ENCODE measurements at regions not wholly inside any gene's neighbourhood (a gene's known extent, or its start where the extent isn't known, plus 50 kb on each side); places are given as distances from the start of the nearest gene placed in this dataset.

DNA sequence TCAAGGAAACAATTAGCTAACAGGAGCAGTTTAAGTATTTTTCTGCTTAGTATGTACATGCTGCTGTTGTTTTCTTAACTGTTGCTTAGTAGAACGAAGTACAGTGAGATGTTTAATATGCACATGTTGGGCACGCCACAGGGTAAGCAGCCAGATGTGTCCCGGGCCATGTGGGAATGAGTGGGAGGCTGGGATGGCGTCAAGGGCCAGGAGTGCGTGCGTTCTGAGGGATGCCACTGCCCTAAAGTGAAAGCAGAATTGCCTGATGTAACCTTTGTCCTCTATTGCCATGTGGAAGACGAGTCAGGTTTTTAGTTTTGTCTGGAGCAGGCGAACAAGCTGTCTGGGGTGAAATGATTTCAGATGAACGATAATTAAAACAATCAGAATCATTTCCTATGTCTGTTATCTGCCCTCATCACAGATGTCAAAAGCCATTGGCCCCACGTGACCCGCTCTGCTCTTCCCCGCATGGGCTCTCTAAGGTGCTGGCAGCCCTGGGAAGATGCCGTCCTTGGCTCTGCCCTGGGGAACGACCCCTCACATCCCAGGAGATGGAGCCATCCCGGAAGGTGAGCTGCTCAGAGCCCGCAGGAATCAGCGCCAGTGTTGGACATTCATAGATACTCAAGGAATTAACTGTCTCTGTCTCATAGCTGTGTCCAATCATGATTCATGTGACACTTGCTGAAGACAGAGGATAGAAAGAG lies 356.6 kb upstream of the IRX4 start:
- TF ChIP-seq, protein P1, sequence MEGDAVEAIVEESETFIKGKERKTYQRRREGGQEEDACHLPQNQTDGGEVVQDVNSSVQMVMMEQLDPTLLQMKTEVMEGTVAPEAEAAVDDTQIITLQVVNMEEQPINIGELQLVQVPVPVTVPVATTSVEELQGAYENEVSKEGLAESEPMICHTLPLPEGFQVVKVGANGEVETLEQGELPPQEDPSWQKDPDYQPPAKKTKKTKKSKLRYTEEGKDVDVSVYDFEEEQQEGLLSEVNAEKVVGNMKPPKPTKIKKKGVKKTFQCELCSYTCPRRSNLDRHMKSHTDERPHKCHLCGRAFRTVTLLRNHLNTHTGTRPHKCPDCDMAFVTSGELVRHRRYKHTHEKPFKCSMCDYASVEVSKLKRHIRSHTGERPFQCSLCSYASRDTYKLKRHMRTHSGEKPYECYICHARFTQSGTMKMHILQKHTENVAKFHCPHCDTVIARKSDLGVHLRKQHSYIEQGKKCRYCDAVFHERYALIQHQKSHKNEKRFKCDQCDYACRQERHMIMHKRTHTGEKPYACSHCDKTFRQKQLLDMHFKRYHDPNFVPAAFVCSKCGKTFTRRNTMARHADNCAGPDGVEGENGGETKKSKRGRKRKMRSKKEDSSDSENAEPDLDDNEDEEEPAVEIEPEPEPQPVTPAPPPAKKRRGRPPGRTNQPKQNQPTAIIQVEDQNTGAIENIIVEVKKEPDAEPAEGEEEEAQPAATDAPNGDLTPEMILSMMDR (IDR thresholded peaks at IDR 0.05; ENCODE audit: low read depth, low read length, missing control alignments): no peak
- no peaks in the 10 kb centered on the region for H3K36me3 ChIP-seq (replicated peaks)
- no peak overlapping the region for H3K4me3 ChIP-seq (ENCODE audit: low read depth, low read length)
- in situ Hi-C loops (cut with HindIII; ENCODE audit: low pct_ligation_motif_present, low sequenced_read_pairs): no loop called here
- no peak for DNase-seq
- H3K27me3 ChIP-seq (replicated peaks): no peaks in the 10 kb centered on the region
- no peak overlapping the region for H3K27ac ChIP-seq

DNA sequence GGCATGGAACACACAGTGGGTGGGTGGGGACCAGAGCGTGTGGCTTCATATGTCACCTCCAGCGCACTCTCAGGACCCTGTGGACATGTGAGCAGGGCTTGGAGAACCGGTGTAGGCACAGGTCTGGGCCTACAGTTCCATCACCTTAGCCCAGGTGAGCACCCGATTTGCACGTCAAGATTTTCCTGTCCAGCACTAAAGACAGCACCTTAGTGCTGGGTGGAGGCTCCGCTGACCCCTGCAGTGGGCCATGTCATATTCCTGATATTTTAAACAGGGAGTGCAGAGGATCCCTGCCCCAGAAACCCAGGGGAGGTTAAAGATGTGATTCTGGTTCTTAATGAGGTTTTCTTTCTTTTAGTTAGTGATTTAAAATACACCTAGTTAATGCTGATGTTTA lies 356.0 kb upstream of the IRX4 start:
- TF ChIP-seq, protein P1 (IDR thresholded peaks at IDR 0.05; ENCODE audit: low read depth, low read length, missing control alignments): no peak
- in situ Hi-C loops (cut with HindIII; ENCODE audit: low pct_ligation_motif_present, low sequenced_read_pairs): no loop called here
- Histone ChIP-seq H3K27me3 (replicated peaks) (no peaks in the 10 kb centered on the region), H3K27ac (no peak overlapping the region), H3K4me3 (ENCODE audit: low read depth, low read length) (no peak overlapping the region), H3K36me3 (replicated peaks) (no peaks in the 10 kb centered on the region)
- DNase-seq: no peak

DNA sequence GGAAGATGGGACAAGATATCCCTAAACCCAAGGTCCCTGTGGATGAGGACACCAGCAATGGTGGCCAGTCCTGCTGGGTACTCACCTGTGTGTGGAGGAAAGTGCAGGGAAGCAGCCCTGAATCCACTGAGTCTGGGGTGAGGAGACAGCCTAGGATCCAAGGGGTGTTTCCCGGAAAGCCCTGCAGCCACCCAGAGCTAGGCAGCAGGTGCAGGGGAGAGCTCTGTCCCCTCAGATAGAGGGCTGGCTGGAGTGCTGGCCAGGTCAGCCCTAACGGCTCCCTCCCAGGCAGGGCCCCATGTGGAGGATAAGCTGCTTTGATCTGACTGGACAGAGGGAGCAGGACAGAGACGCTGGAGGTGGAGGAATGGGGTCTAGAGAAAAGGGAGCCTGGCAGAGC lies 344.7 kb upstream of the IRX4 start:
- no peaks in the 10 kb centered on the region for H3K27me3 ChIP-seq (replicated peaks)

DNA sequence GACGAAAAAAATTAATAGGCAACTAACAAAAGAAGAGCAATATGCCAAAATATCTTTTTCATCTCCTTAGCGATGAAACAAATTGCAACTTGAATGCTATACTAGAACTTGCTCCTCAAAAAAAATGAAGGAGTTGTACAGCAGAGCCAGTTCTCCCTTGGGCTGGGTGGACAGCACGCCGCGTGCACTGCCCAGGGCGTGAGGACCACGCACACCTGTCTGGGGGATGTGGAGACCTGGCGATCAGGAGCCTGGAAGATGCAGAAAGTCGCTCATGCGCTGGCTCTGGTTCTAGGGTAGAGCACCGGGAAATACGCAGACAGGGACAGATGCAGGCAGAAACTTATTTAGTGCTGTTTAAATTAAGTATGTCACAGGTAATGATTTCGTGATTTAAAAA lies 342.0 kb upstream of the IRX4 start:
- no peak for DNase-seq
- H3K27ac ChIP-seq: no peak overlapping the region
- H3K4me3 ChIP-seq (ENCODE audit: low read depth, low read length): no peak overlapping the region
- no peaks in the 10 kb centered on the region for H3K27me3 ChIP-seq (replicated peaks)
- TF ChIP-seq, protein P1 (IDR thresholded peaks at IDR 0.05; ENCODE audit: low read depth, low read length, missing control alignments): no peak
- in situ Hi-C loops (cut with HindIII; ENCODE audit: low pct_ligation_motif_present, low sequenced_read_pairs): no loop called here
- H3K36me3 ChIP-seq (replicated peaks): no peaks in the 10 kb centered on the region

More for the DNA sequence above, 344.7 kb upstream of the IRX4 start:
- in situ Hi-C loops (cut with HindIII; ENCODE audit: low pct_ligation_motif_present, low sequenced_read_pairs): no loop called here
- TF ChIP-seq, protein P1 (IDR thresholded peaks at IDR 0.05; ENCODE audit: low read depth, low read length, missing control alignments): no peak
- Histone ChIP-seq H3K36me3 (replicated peaks) (no peaks in the 10 kb centered on the region), H3K27ac (no peak overlapping the region), H3K4me3 (ENCODE audit: low read depth, low read length) (no peak overlapping the region)
- DNase-seq: no peak

DNA sequence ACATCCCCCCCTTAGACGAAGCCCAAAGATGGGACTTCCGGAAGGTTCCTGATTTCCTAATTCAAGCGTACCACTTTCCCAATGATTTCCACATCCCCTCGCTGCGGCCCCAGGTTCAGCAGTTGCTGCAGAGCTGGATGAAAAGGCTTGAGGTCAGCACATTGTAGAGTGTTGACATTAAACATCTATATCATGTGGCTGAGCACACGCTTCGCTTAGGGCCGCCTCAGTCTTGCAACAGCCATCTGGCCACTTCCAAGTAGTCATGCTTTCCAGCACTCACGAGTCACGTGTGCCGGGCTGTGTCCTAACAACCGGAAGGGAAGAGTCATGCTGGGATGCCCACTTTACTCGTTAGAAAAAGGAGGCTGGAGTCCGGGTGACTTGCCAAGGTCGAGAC lies 340.6 kb upstream of the IRX4 start:
- no peaks in the 10 kb centered on the region for H3K36me3 ChIP-seq (replicated peaks)
- TF ChIP-seq, protein P1 (IDR thresholded peaks at IDR 0.05; ENCODE audit: low read depth, low read length, missing control alignments): no peak
- no peak for DNase-seq
- no peak overlapping the region for H3K4me3 ChIP-seq (ENCODE audit: low read depth, low read length)
- H3K27me3 ChIP-seq (replicated peaks): no peaks in the 10 kb centered on the region
- in situ Hi-C loops (cut with HindIII; ENCODE audit: low pct_ligation_motif_present, low sequenced_read_pairs): no loop called here
- no peak overlapping the region for H3K27ac ChIP-seq

Data from brain microvascular endothelial cell (primary cell).